Stimulated activated CD4-positive, alpha-beta T cell treated with anti-CD3 and anti-CD28 coated beads, TNF-alpha, amount 100 ng/mL, for 24 hours (primary cell): ENCODE measurements at regions not wholly inside any gene's neighbourhood (a gene's known extent, or its start where the extent isn't known, plus 50 kb on each side); places are given as distances from the start of the nearest gene placed in this dataset.
"Not testable (repeated sequence)": the region's sequence is repeated elsewhere in the genome, so short reads cannot be mapped to it uniquely, and the experiment has no call there.

Experiments used
- DNase-seq, 3 experiments: peaks; one replicate each; pipeline ENCODE4 v3.0.0-alpha.2; 2020; ENCODE audit warnings: low read depth in 3 of 3

DNA sequence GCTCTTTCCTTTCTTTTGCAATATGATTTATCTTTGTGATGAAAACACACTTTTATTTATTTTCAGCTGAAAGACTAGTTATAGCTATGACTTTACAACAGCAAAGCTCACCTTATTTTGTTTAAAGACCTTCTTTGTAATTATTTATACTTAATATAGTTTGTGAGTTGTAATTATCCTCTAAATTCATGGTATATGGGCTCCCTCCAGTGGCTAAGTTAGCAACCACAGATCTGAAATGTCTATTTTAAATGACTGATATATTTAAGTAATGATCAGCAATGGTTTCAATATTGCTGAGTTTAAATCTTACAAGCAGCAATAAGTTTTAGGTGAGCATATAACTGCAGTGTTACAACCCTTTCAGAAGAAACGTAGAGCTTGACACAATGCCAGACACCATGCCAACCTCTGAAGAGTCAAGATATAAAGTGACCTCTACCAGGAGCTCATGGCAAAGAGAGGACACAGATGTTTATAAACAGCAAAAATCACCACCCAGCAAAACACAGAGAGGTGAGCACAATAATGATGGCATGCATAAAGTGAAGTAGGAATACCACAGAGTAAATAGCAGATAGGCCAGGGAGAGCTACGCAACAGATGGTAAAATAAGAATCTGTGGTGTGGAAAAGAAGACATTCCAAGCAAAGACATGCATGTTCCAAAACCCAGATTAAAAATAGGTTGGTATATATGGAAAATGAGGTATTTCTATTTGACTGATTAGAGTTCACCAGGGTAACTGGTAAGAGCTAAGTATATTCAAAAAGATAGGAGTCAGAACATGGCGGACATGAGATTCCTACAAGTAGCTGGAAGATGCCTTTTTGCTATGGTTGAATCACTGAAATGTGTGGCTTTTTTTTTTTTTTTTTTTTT lies 143.7 kb upstream of the ZNF385D start:
- no peak for DNase-seq

- no peak for DNase-seq
These were observed 147.3 kb upstream of the ZNF385D start for GRCh38 chr3:21898316-21898715.

DNA sequence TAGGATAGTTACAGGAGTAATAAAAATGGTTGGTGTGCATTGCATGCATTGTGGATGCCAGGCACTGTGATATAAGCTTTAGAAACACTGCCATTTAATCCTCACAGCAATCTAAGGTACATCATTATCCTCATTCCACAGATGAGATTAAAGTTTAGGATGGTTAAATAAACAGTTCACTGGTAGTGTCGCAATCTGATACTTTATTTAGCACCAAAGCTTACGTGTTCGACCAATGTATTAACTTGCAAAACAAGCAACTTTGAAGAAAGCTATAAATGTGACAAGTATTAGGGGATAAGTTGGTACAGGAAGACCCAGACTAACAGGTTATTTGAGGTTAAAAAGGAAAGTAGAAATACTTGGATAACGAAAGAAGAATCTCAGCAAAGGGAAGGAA lies 150.5 kb upstream of the ZNF385D start:
- no peak for DNase-seq

GRCh38 chr3:21902956-21903355 lies 151.9 kb upstream of the ZNF385D start:
- DNase-seq = no peak

- no peak for DNase-seq
These were observed 158.1 kb upstream of the ZNF385D start for GRCh38 chr3:21909096-21909495.

GRCh38 chr3:21912711-21913110 lies 161.7 kb upstream of the ZNF385D start:
- no peak for DNase-seq

DNA sequence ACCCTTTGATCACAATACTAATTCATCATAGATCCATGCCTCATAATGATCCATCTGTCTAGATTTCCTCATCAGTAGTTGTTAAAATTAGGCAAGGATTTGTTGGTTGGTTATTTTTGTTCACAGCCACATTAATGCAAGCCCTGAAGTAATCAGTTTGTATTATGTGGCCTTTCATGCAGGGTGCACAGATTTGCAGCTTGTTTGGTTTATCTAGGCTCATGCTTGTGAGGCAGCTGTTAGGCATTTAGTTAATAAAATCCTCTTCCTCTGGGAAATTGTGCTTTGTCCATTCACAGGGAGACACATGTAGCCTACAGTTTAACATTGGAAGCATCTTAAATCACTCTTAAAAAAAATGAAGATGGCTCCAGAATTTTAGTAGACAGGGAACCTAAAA lies 162.8 kb upstream of the ZNF385D start:
- no peak for DNase-seq

- DNase-seq = no peak
These were observed 163.4 kb upstream of the ZNF385D start for GRCh38 chr3:21914451-21914850.

- no peak for DNase-seq
These were observed 168.4 kb upstream of the ZNF385D start for GRCh38 chr3:21919383-21919782.

DNA sequence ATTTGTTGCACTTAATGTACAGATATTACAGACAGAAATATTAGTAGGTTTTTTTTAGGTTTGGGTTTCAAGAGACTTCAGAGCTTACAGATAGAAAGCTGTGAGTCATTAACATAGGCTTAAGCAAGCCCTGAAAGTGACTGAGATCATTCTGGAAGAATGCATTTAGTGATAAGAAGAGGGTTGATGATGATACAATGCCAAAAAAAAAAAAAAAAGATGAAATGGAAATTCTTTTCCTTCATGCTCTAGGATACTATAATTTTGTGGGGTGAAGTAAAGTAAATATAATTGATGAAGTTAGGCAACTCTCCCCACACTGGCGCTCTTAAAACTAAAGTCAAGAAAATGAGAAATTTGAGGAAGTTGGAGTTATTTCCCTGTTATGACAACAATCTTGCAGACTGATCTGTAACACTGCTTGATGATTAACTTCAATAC lies 169.4 kb upstream of the ZNF385D start:
- no peak for DNase-seq

GRCh38 chr3:21923156-21923555 lies 172.1 kb upstream of the ZNF385D start:
- DNase-seq = not testable (repeated sequence)

- no peak for DNase-seq
These were observed 176.3 kb upstream of the ZNF385D start for GRCh38 chr3:21927261-21927660.

GRCh38 chr3:21934591-21934990 lies 183.6 kb upstream of the ZNF385D start:
- no peak for DNase-seq

DNA sequence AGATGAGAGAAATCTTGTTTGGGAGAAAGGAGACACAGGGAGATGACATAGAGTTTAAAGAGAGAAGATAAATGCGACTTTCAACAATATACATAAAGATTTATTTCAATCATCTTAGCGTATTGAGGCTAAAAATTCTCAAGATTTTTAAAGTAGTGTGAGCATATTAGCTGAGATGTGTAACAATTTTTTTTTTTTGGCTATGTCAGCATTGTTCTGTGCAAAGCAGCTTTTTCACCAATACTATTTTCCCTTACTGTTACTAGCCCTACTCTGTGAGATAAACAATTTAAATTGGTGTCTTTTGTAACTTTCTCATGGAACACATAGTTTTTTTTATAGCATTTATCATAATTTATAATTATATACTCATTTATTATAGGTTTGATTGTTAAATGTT lies 185.2 kb upstream of the ZNF385D start:
- DNase-seq = no peak

DNA sequence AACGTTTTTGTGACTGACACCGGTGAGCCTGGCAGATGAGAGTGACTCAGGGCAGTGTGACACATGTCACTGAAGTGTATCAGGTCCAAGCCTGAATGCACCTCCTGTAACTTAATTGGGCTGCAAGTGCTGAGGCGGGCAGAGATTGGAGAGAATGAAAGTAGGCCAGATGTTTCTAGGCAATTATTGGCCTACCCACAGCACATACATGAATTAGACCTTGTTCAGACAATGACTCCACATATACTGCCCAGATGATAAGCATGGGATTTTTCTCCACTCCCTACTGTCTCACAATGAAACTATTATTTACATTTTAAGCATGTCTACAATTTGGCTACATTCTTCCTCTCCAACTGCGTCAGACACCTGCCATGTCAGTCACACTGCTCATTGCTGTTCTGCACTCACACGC lies 187.3 kb upstream of the ZNF385D start:
- no peak for DNase-seq

- no peak for DNase-seq
These were observed 191.3 kb upstream of the ZNF385D start for GRCh38 chr3:21942328-21942727.

DNA sequence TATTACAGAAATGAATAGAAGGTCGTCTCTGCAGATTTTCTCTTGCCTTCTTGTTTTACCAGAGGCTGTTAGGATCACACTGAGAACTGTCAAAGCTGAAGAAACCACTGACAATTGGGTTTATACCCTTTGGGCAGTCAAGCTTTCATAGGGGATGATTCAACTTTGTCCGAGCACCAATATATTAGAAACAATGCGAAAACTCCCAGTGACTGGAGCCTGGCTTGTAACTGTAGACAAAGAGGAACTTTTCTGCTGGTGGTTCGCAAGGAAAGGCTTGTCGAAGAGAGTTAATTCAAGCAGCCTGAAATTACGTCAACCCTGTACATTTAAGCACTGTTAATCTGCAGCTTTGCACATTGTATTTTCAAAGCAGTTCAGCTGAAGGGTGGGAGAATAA lies 193.2 kb upstream of the ZNF385D start:
- no peak for DNase-seq

GRCh38 chr3:21952856-21953255 lies 201.8 kb upstream of the ZNF385D start:
- no peak for DNase-seq

- no peak for DNase-seq
These were observed 203.7 kb upstream of the ZNF385D start for GRCh38 chr3:21954709-21955108.

- DNase-seq = no peak
These were observed 204.4 kb upstream of the ZNF385D start for GRCh38 chr3:21955406-21955805.

GRCh38 chr3:21960033-21960432 lies 209.0 kb upstream of the ZNF385D start:
- no peak for DNase-seq

- DNase-seq = no peak
These were observed 211.4 kb upstream of the ZNF385D start for GRCh38 chr3:21962456-21962855.

GRCh38 chr3:21966457-21966856 lies 215.4 kb upstream of the ZNF385D start:
- DNase-seq = not testable (repeated sequence)

GRCh38 chr3:21979706-21980105 lies 228.7 kb upstream of the ZNF385D start:
- DNase-seq = no peak
